ENCODE measurements at regions not wholly inside any gene's neighbourhood (a gene's known extent, or its start where the extent isn't known, plus 50 kb on each side); places are given as distances from the start of the nearest gene placed in this dataset.

- no peaks in the 10 kb centered on the region for H3K36me3 ChIP-seq (replicated peaks; ENCODE audit: low read depth, low read length)
- no peaks in the 10 kb centered on the region for H4K20me1 ChIP-seq (ENCODE audit: insufficient read depth, low read length)
- no peaks in the 10 kb centered on the region for H3K9me3 ChIP-seq (ENCODE audit: insufficient read depth, low read length)
- no peaks in the 10 kb centered on the region for H3K27me3 ChIP-seq (ENCODE audit: low read depth, low read length)
- H3K4me2 ChIP-seq (ENCODE audit: low read length) = no peak overlapping the region
- no peak overlapping the region for H3K27ac ChIP-seq (ENCODE audit: low read length)
- H2AFZ ChIP-seq (ENCODE audit: low read depth, low read length) = no peak overlapping the region
- H3K9ac ChIP-seq (ENCODE audit: low read length) = no peak overlapping the region
- TF ChIP-seq EZH2phosphoT487 (IDR thresholded peaks at IDR 0.05; ENCODE audit: low read depth) (no peak), CTCF (IDR thresholded peaks at IDR 0.05; ENCODE audit: low read depth, low read length) (no peak)
- no peak overlapping the region for H3K4me3 ChIP-seq (ENCODE audit: low read length)
- no peaks in the 10 kb centered on the region for H3K79me2 ChIP-seq (ENCODE audit: low read length)
- no peaks in the 10 kb centered on the region for H3K4me1 ChIP-seq (ENCODE audit: low read length)
These were observed 136.8 kb upstream of the MGMT start for GRCh38 chr10:129330211-129330610.

GRCh38 chr10:129331207-129331838 lies 135.7 kb upstream of the MGMT start:
- Histone ChIP-seq H3K4me2 (ENCODE audit: low read length) (no peak overlapping the region), H3K36me3 (replicated peaks; ENCODE audit: low read depth, low read length) (no peaks in the 10 kb centered on the region), H3K4me1 (ENCODE audit: low read length) (no peaks in the 10 kb centered on the region), H3K79me2 (ENCODE audit: low read length) (no peaks in the 10 kb centered on the region), H3K27me3 (ENCODE audit: low read depth, low read length) (no peaks in the 10 kb centered on the region), H2AFZ (ENCODE audit: low read depth, low read length) (no peak overlapping the region), H3K9ac (ENCODE audit: low read length) (no peak overlapping the region), H3K4me3 (ENCODE audit: low read length) (no peak overlapping the region), H3K9me3 (ENCODE audit: insufficient read depth, low read length) (no peaks in the 10 kb centered on the region), H4K20me1 (ENCODE audit: insufficient read depth, low read length) (no peaks in the 10 kb centered on the region), H3K27ac (ENCODE audit: low read length) (no peak overlapping the region)
- no peak for TF ChIP-seq EZH2phosphoT487 (IDR thresholded peaks at IDR 0.05; ENCODE audit: low read depth)
- TF ChIP-seq CTCF (IDR thresholded peaks at IDR 0.05; ENCODE audit: low read depth, low read length) = no peak

GRCh38 chr10:129331839-129332220 lies 135.2 kb upstream of the MGMT start:
- no peak overlapping the region for H3K4me3 ChIP-seq (ENCODE audit: low read length)
- no peak overlapping the region for H3K9ac ChIP-seq (ENCODE audit: low read length)
- no peaks in the 10 kb centered on the region for H3K27me3 ChIP-seq (ENCODE audit: low read depth, low read length)
- TF ChIP-seq EZH2phosphoT487 (IDR thresholded peaks at IDR 0.05; ENCODE audit: low read depth) (no peak), CTCF (IDR thresholded peaks at IDR 0.05; ENCODE audit: low read depth, low read length) (no peak)
- no peak overlapping the region for H2AFZ ChIP-seq (ENCODE audit: low read depth, low read length)
- H4K20me1 ChIP-seq (ENCODE audit: insufficient read depth, low read length) = no peaks in the 10 kb centered on the region
- H3K9me3 ChIP-seq (ENCODE audit: insufficient read depth, low read length) = no peaks in the 10 kb centered on the region
- H3K27ac ChIP-seq (ENCODE audit: low read length) = no peak overlapping the region
- no peaks in the 10 kb centered on the region for H3K4me1 ChIP-seq (ENCODE audit: low read length)
- no peaks in the 10 kb centered on the region for H3K36me3 ChIP-seq (replicated peaks; ENCODE audit: low read depth, low read length)
- no peaks in the 10 kb centered on the region for H3K79me2 ChIP-seq (ENCODE audit: low read length)
- H3K4me2 ChIP-seq (ENCODE audit: low read length) = no peak overlapping the region

GRCh38 chr10:129332476-129332875 lies 134.6 kb upstream of the MGMT start:
- Histone ChIP-seq H3K36me3 (replicated peaks; ENCODE audit: low read depth, low read length) (no peaks in the 10 kb centered on the region), H3K4me2 (ENCODE audit: low read length) (no peak overlapping the region), H3K9me3 (ENCODE audit: insufficient read depth, low read length) (no peaks in the 10 kb centered on the region), H3K9ac (ENCODE audit: low read length) (no peak overlapping the region), H3K27ac (ENCODE audit: low read length) (no peak overlapping the region), H3K27me3 (ENCODE audit: low read depth, low read length) (no peaks in the 10 kb centered on the region), H4K20me1 (ENCODE audit: insufficient read depth, low read length) (no peaks in the 10 kb centered on the region), H3K4me3 (ENCODE audit: low read length) (no peak overlapping the region), H2AFZ (ENCODE audit: low read depth, low read length) (no peak overlapping the region), H3K4me1 (ENCODE audit: low read length) (no peaks in the 10 kb centered on the region), H3K79me2 (ENCODE audit: low read length) (no peaks in the 10 kb centered on the region)
- no peak for TF ChIP-seq EZH2phosphoT487 (IDR thresholded peaks at IDR 0.05; ENCODE audit: low read depth)
- TF ChIP-seq CTCF (IDR thresholded peaks at IDR 0.05; ENCODE audit: low read depth, low read length) = peak; percentile 16; the same call in 1 of the 2 replicates

All from OCI-LY3 (cell line).